ENCODE measurements at regions not wholly inside any gene's neighbourhood (a gene's known extent, or its start where the extent isn't known, plus 50 kb on each side); places are given as distances from the start of the nearest gene placed in this dataset.

GRCh38 chr14:28673056-28673455 is 93.5 kb upstream of the FOXG1 start:
- Histone ChIP-seq H3K9ac (ENCODE audit: low read depth, low read length) (no peak overlapping the region), H3K4me1 (ENCODE audit: control insufficient read depth, insufficient read depth, low read length) (peaks cover 4% of the 10 kb centered on the region; the same call in 1 of the 2 replicates), H3K9me3 (ENCODE audit: control insufficient read depth, insufficient read depth, low read length) (no peaks in the 10 kb centered on the region), H3K4me3 (ENCODE audit: low read depth, low read length) (no peak overlapping the region), H3K36me3 (ENCODE audit: control insufficient read depth, insufficient read depth, low read length) (no peaks in the 10 kb centered on the region), H3K27ac (ENCODE audit: low read depth, low read length) (no peak overlapping the region), H3K27me3 (ENCODE audit: control insufficient read depth, insufficient read depth, low read length) (no peaks in the 10 kb centered on the region)

- Histone ChIP-seq H3K27me3 (ENCODE audit: control insufficient read depth, insufficient read depth, low read length) (no peaks in the 10 kb centered on the region), H3K4me3 (ENCODE audit: low read depth, low read length) (no peak overlapping the region), H3K27ac (ENCODE audit: low read depth, low read length) (no peak overlapping the region), H3K36me3 (ENCODE audit: control insufficient read depth, insufficient read depth, low read length) (no peaks in the 10 kb centered on the region), H3K9ac (ENCODE audit: low read depth, low read length) (no peak overlapping the region), H3K9me3 (ENCODE audit: control insufficient read depth, insufficient read depth, low read length) (no peaks in the 10 kb centered on the region), H3K4me1 (ENCODE audit: control insufficient read depth, insufficient read depth, low read length) (peaks cover 4% of the 10 kb centered on the region; the same call in 1 of the 2 replicates)
These were observed 90.1 kb upstream of the FOXG1 start for GRCh38 chr14:28676479-28676878.

- Histone ChIP-seq H3K4me1 (ENCODE audit: control insufficient read depth, insufficient read depth, low read length) (peaks cover 4% of the 10 kb centered on the region; the same call in 1 of the 2 replicates), H3K9me3 (ENCODE audit: control insufficient read depth, insufficient read depth, low read length) (no peaks in the 10 kb centered on the region), H3K27me3 (ENCODE audit: control insufficient read depth, insufficient read depth, low read length) (no peaks in the 10 kb centered on the region), H3K27ac (ENCODE audit: low read depth, low read length) (no peak overlapping the region), H3K9ac (ENCODE audit: low read depth, low read length) (no peak overlapping the region), H3K4me3 (ENCODE audit: low read depth, low read length) (no peak overlapping the region), H3K36me3 (ENCODE audit: control insufficient read depth, insufficient read depth, low read length) (no peaks in the 10 kb centered on the region)
These were observed 89.2 kb upstream of the FOXG1 start for GRCh38 chr14:28677381-28677780.

DNA sequence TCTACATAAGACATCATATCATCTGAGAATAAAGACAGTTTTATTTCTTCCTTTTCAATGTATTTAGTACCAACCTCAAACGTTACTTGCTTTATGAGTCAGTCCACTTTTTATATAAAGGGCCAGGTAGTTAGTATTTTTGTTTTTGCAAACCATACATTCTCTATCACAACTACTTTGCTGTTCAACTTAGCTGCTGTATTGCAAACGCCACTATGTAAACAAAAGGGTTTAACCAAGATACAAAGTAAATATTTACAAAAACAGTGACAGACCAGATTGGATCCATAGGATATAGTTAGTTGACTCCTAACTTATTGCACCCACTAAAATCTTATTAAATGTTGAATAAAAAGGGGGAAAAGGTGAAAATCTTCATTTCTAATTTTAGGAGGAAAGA is 87.7 kb upstream of the FOXG1 start:
- Histone ChIP-seq H3K4me1 (ENCODE audit: control insufficient read depth, insufficient read depth, low read length) (peaks cover 4% of the 10 kb centered on the region; the same call in 1 of the 2 replicates), H3K4me3 (ENCODE audit: low read depth, low read length) (no peak overlapping the region), H3K9me3 (ENCODE audit: control insufficient read depth, insufficient read depth, low read length) (no peaks in the 10 kb centered on the region), H3K36me3 (ENCODE audit: control insufficient read depth, insufficient read depth, low read length) (no peaks in the 10 kb centered on the region), H3K9ac (ENCODE audit: low read depth, low read length) (no peak overlapping the region), H3K27me3 (ENCODE audit: control insufficient read depth, insufficient read depth, low read length) (no peaks in the 10 kb centered on the region), H3K27ac (ENCODE audit: low read depth, low read length) (no peak overlapping the region)

DNA sequence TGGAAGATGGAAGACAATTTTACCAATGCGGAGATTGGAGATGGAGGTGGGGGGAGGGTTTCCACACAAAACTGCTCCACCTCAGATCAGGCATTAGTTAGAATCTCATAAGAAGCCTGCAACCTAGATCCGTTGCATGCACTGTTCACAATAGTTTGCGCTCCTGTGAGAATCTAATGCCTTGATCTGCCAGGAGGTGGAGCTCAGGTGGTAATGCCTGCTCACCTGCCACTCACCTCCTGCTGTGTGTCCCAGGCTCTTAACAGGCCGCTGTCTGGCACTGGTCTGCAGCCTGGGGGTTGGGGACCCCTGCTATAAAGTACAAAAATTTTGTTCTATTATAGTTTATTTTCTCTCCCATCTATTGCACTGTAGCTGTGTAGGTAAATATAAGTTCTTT is 84.9 kb upstream of the FOXG1 start:
- no peaks in the 10 kb centered on the region for H3K27me3 ChIP-seq (ENCODE audit: control insufficient read depth, insufficient read depth, low read length)
- no peak overlapping the region for H3K4me3 ChIP-seq (ENCODE audit: low read depth, low read length)
- H3K4me1 ChIP-seq (ENCODE audit: control insufficient read depth, insufficient read depth, low read length): no peaks in the 10 kb centered on the region
- H3K9me3 ChIP-seq (ENCODE audit: control insufficient read depth, insufficient read depth, low read length): no peaks in the 10 kb centered on the region
- no peak overlapping the region for H3K27ac ChIP-seq (ENCODE audit: low read depth, low read length)
- no peak overlapping the region for H3K9ac ChIP-seq (ENCODE audit: low read depth, low read length)
- no peaks in the 10 kb centered on the region for H3K36me3 ChIP-seq (ENCODE audit: control insufficient read depth, insufficient read depth, low read length)

GRCh38 chr14:28690029-28690692 is 76.4 kb upstream of the FOXG1 start:
- H3K27me3 ChIP-seq (ENCODE audit: control insufficient read depth, insufficient read depth, low read length): no peaks in the 10 kb centered on the region
- no peaks in the 10 kb centered on the region for H3K9me3 ChIP-seq (ENCODE audit: control insufficient read depth, insufficient read depth, low read length)
- H3K27ac ChIP-seq (ENCODE audit: low read depth, low read length): no peak overlapping the region
- no peak overlapping the region for H3K4me3 ChIP-seq (ENCODE audit: low read depth, low read length)
- no peaks in the 10 kb centered on the region for H3K4me1 ChIP-seq (ENCODE audit: control insufficient read depth, insufficient read depth, low read length)
- H3K9ac ChIP-seq (ENCODE audit: low read depth, low read length): no peak overlapping the region
- H3K36me3 ChIP-seq (ENCODE audit: control insufficient read depth, insufficient read depth, low read length): no peaks in the 10 kb centered on the region

GRCh38 chr14:28695109-28695508 is 71.5 kb upstream of the FOXG1 start:
- Histone ChIP-seq H3K27ac (ENCODE audit: low read depth, low read length) (no peak overlapping the region), H3K36me3 (ENCODE audit: control insufficient read depth, insufficient read depth, low read length) (no peaks in the 10 kb centered on the region), H3K27me3 (ENCODE audit: control insufficient read depth, insufficient read depth, low read length) (no peaks in the 10 kb centered on the region), H3K4me3 (ENCODE audit: low read depth, low read length) (no peak overlapping the region), H3K4me1 (ENCODE audit: control insufficient read depth, insufficient read depth, low read length) (no peaks in the 10 kb centered on the region), H3K9ac (ENCODE audit: low read depth, low read length) (no peak overlapping the region), H3K9me3 (ENCODE audit: control insufficient read depth, insufficient read depth, low read length) (no peaks in the 10 kb centered on the region)

DNA sequence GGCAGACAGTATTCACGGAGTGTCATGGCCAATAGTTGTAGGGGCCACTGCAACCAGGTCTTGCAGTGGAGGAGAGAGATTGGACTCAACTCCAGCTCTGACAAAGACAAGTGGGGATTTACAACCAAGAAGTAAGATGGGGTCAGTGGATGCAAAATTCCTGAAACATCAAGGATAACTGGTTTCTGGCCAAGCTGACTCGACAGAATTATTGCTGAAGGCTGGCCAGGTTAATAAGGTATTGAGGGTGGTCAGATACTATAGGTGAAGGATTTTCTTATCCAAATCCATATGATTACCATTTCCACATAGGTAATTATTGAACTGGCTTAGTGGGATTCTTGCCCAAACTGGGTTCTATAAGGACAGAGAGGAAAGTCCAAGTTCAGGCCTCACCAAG is 64.9 kb upstream of the FOXG1 start:
- Histone ChIP-seq H3K9ac (ENCODE audit: low read depth, low read length) (no peak overlapping the region), H3K4me3 (ENCODE audit: low read depth, low read length) (no peak overlapping the region), H3K36me3 (ENCODE audit: control insufficient read depth, insufficient read depth, low read length) (no peaks in the 10 kb centered on the region), H3K9me3 (ENCODE audit: control insufficient read depth, insufficient read depth, low read length) (no peaks in the 10 kb centered on the region), H3K27me3 (ENCODE audit: control insufficient read depth, insufficient read depth, low read length) (no peaks in the 10 kb centered on the region), H3K4me1 (ENCODE audit: control insufficient read depth, insufficient read depth, low read length) (no peaks in the 10 kb centered on the region), H3K27ac (ENCODE audit: low read depth, low read length) (no peak overlapping the region)

GRCh38 chr14:28703482-28703881 is 63.1 kb upstream of the FOXG1 start:
- H3K27me3 ChIP-seq (ENCODE audit: control insufficient read depth, insufficient read depth, low read length): no peaks in the 10 kb centered on the region
- H3K9me3 ChIP-seq (ENCODE audit: control insufficient read depth, insufficient read depth, low read length): no peaks in the 10 kb centered on the region
- no peak overlapping the region for H3K4me3 ChIP-seq (ENCODE audit: low read depth, low read length)
- H3K9ac ChIP-seq (ENCODE audit: low read depth, low read length): no peak overlapping the region
- no peaks in the 10 kb centered on the region for H3K36me3 ChIP-seq (ENCODE audit: control insufficient read depth, insufficient read depth, low read length)
- H3K4me1 ChIP-seq (ENCODE audit: control insufficient read depth, insufficient read depth, low read length): no peaks in the 10 kb centered on the region
- H3K27ac ChIP-seq (ENCODE audit: low read depth, low read length): no peak overlapping the region

- Histone ChIP-seq H3K4me1 (ENCODE audit: control insufficient read depth, insufficient read depth, low read length) (no peaks in the 10 kb centered on the region), H3K9me3 (ENCODE audit: control insufficient read depth, insufficient read depth, low read length) (no peaks in the 10 kb centered on the region), H3K27me3 (ENCODE audit: control insufficient read depth, insufficient read depth, low read length) (no peaks in the 10 kb centered on the region), H3K36me3 (ENCODE audit: control insufficient read depth, insufficient read depth, low read length) (no peaks in the 10 kb centered on the region), H3K27ac (ENCODE audit: low read depth, low read length) (no peak overlapping the region), H3K9ac (ENCODE audit: low read depth, low read length) (no peak overlapping the region), H3K4me3 (ENCODE audit: low read depth, low read length) (no peak overlapping the region)
These were observed 62.4 kb upstream of the FOXG1 start for GRCh38 chr14:28704153-28704552.

- H3K27ac ChIP-seq (ENCODE audit: low read depth, low read length): no peak overlapping the region
These were observed 58.8 kb upstream of the FOXG1 start for GRCh38 chr14:28707814-28708213.

More at GRCh38 chr14:28707814-28708213, 58.8 kb upstream of the FOXG1 start:
- no peaks in the 10 kb centered on the region for H3K36me3 ChIP-seq (ENCODE audit: control insufficient read depth, insufficient read depth, low read length)
- H3K4me3 ChIP-seq (ENCODE audit: low read depth, low read length): no peak overlapping the region
- no peaks in the 10 kb centered on the region for H3K27me3 ChIP-seq (ENCODE audit: control insufficient read depth, insufficient read depth, low read length)
- H3K9me3 ChIP-seq (ENCODE audit: control insufficient read depth, insufficient read depth, low read length): no peaks in the 10 kb centered on the region
- H3K4me1 ChIP-seq (ENCODE audit: control insufficient read depth, insufficient read depth, low read length): no peaks in the 10 kb centered on the region
- no peak overlapping the region for H3K9ac ChIP-seq (ENCODE audit: low read depth, low read length)
